ENCODE measurements at regions not wholly inside any gene's neighbourhood (a gene's known extent, or its start where the extent isn't known, plus 50 kb on each side); places are given as distances from the start of the nearest gene placed in this dataset.

- H4K20me1 ChIP-seq (replicated peaks; ENCODE audit: control insufficient read depth, extremely low read depth, insufficient read depth, low read length) = no peaks in the 10 kb centered on the region
- dilution Hi-C loops (cut with MboI; ENCODE audit: extremely low pct_ligation_motif_present, low sequenced_read_pairs) (no loop called here), intact Hi-C loops (cut with micrococcal nuclease) (no loop called here)
- H3K79me2 ChIP-seq (ENCODE audit: control insufficient read depth, insufficient read depth, low read length) = no peaks in the 10 kb centered on the region
- H3K9ac ChIP-seq (replicated peaks; ENCODE audit: extremely low read depth, insufficient read depth, low read length) = no peak overlapping the region
- H2AFZ ChIP-seq (ENCODE audit: low read depth, low read length) = no peak overlapping the region
- H3K27me3 ChIP-seq (ENCODE audit: control insufficient read depth in 2 of 2, insufficient read depth in 2 of 2, low read length in 2 of 2) = peaks cover 2 to 6% of the 10 kb centered on the region in 2 experiments
- BruUV-seq (replicated peaks) = no TSS peak
- no peaks in the 10 kb centered on the region for H3K9me3 ChIP-seq (replicated peaks; ENCODE audit: control insufficient read depth, insufficient read depth, low read length)
- H3K36me3 ChIP-seq (ENCODE audit: control insufficient read depth in 2 of 2, extremely low read depth in 1 of 2, insufficient read depth in 2 of 2, low read length in 2 of 2) = no peaks in the 10 kb centered on the region
- H3K27ac ChIP-seq (ENCODE audit: insufficient read depth, low read depth, low read length) = no peak overlapping the region
- no peaks in the 10 kb centered on the region for H3K4me1 ChIP-seq (ENCODE audit: control insufficient read depth, extremely low read depth, insufficient read depth, low read length)
- DNase-seq (ENCODE audit: low read depth, low spot score) (no peak), FAIRE-seq (no peak)
- ChIA-PET CTCF (no interaction called here), POLR2A (no interaction called here)
- no peaks in the 10 kb centered on the region for H3K9me1 ChIP-seq (replicated peaks; ENCODE audit: control insufficient read depth, extremely low read depth, insufficient read depth, low read length)
- TF ChIP-seq JUN (IDR thresholded peaks at IDR 0.05; ENCODE audit: borderline replicate concordance, insufficient read depth, insufficient read length, low read depth) (no peak), MYC (IDR thresholded peaks at IDR 0.05; ENCODE audit: low read depth, low read length) (no peak), POLR2AphosphoS5 (IDR thresholded peaks at IDR 0.05; ENCODE audit: insufficient read depth, low read depth, low read length) (no peak), POLR2A (IDR thresholded peaks at IDR 0.05; ENCODE audit: low read depth, low read length) (no peak)
- H3K4me3 ChIP-seq (replicated peaks in 1 of 3; ENCODE audit: insufficient read depth in 1 of 3, low read depth in 1 of 3, low read length in 3 of 3) = no peak overlapping the region
- no peak overlapping the region for H3K4me2 ChIP-seq (ENCODE audit: insufficient read depth, low read length)
Observed at GRCh38 chr6:165983112-165984072, 184.3 kb downstream of the TBXT start.

- FAIRE-seq (no peak), DNase-seq (ENCODE audit: low read depth, low spot score) (no peak)
- dilution Hi-C loops (cut with MboI; ENCODE audit: extremely low pct_ligation_motif_present, low sequenced_read_pairs) = no loop called here
- POLR2A ChIA-PET = no interaction called here
- Histone ChIP-seq H3K9me1 (replicated peaks; ENCODE audit: control insufficient read depth, extremely low read depth, insufficient read depth, low read length) (no peaks in the 10 kb centered on the region), H3K79me2 (ENCODE audit: control insufficient read depth, insufficient read depth, low read length) (no peaks in the 10 kb centered on the region), H3K27me3 (ENCODE audit: control insufficient read depth in 2 of 2, insufficient read depth in 2 of 2, low read length in 2 of 2) (no peaks in the 10 kb centered on the region), H3K36me3 (ENCODE audit: control insufficient read depth in 2 of 2, extremely low read depth in 1 of 2, insufficient read depth in 2 of 2, low read length in 2 of 2) (no peaks in the 10 kb centered on the region), H3K27ac (ENCODE audit: insufficient read depth, low read depth, low read length) (no peak overlapping the region), H3K9ac (replicated peaks; ENCODE audit: extremely low read depth, insufficient read depth, low read length) (no peak overlapping the region), H4K20me1 (replicated peaks; ENCODE audit: control insufficient read depth, extremely low read depth, insufficient read depth, low read length) (no peaks in the 10 kb centered on the region), H3K4me3 (replicated peaks in 1 of 3; ENCODE audit: insufficient read depth in 1 of 3, low read depth in 1 of 3, low read length in 3 of 3) (no peak overlapping the region), H3K9me3 (replicated peaks; ENCODE audit: control insufficient read depth, insufficient read depth, low read length) (no peaks in the 10 kb centered on the region), H3K4me2 (ENCODE audit: insufficient read depth, low read length) (no peak overlapping the region), H3K4me1 (ENCODE audit: control insufficient read depth, extremely low read depth, insufficient read depth, low read length) (no peaks in the 10 kb centered on the region), H2AFZ (ENCODE audit: low read depth, low read length) (no peak overlapping the region)
- CTCF ChIA-PET = no interaction called here
- intact Hi-C loops (cut with micrococcal nuclease) = no loop called here
- TF ChIP-seq FOS (IDR thresholded peaks at IDR 0.05; ENCODE audit: borderline replicate concordance, insufficient read depth, low read length) = no peak
- BruUV-seq (replicated peaks) = no TSS peak
Observed at GRCh38 chr6:165978476-165978875, 189.2 kb downstream of the TBXT start.

All from endothelial cell of umbilical vein (primary cell).